Spleen (tissue), 11 donors: ENCODE measurements at regions not wholly inside any gene's neighbourhood (a gene's known extent, or its start where the extent isn't known, plus 50 kb on each side); places are given as distances from the start of the nearest gene placed in this dataset.

ENCODE experiments used
- DNase-seq: peaks from one replicate; pipeline ENCODE4 v3.0.0-alpha.2; 2020
- H3K27ac ChIP-seq, 8 donors: fragments of 200-600 bp; sonication (generic) in 7 of 8; 1 replicate in 4 of 8; 2 replicates in 4 of 8; pipeline versions ENCODE4 v1.5.0 to v1.8.0; 2016 to 2021; ENCODE audit warnings: inconsistent platforms in 4 of 8, mild to moderate bottlenecking in 4 of 8, moderate library complexity in 1 of 8
- H3K27me3 ChIP-seq, 7 donors: fragments of 200-600 bp; sonication (generic) in 6 of 7; replicated peaks in 1 of 7; 1 replicate in 4 of 7; 2 replicates in 3 of 7; pipeline versions ENCODE4 v1.5.0 to v1.8.0; 2016 to 2021; ENCODE audit warnings: inconsistent platforms in 3 of 7, mild to moderate bottlenecking in 1 of 7
- H3K36me3 ChIP-seq, 6 donors: fragments of 200-600 bp; sonication (generic) in 5 of 6; 1 replicate in 4 of 6; 2 replicates in 2 of 6; pipeline versions ENCODE4 v1.5.0 to v1.8.0; 2016 to 2021; ENCODE audit warnings: inconsistent platforms in 2 of 6
- H3K4me1 ChIP-seq, 6 donors: fragments of 200-600 bp; sonication (generic) in 5 of 6; 1 replicate in 3 of 6; 2 replicates in 3 of 6; pipeline versions ENCODE4 v1.5.0 to v1.8.0; 2016 to 2021; ENCODE audit warnings: inconsistent platforms in 3 of 6
- H3K4me3 ChIP-seq, 8 donors: fragments of 200-600 bp; sonication (generic) in 7 of 8; 1 replicate in 4 of 8; 2 replicates in 4 of 8; pipeline versions ENCODE4 v1.5.0 to v1.8.0; 2016 to 2021; ENCODE audit warnings: inconsistent platforms in 4 of 8, mild to moderate bottlenecking in 4 of 8, moderate library complexity in 2 of 8
- H3K9me3 ChIP-seq, 8 donors: fragments of 200-600 bp; sonication (generic) in 7 of 8; 1 replicate in 4 of 8; 2 replicates in 4 of 8; pipeline versions ENCODE4 v1.5.0 to v1.8.0; 2016 to 2021; ENCODE audit warnings: inconsistent platforms in 4 of 8
- CTCF ChIP-seq, 11 experiments: fragments of 200-600 bp in 7 of 11; fragments of 450-650 bp in 4 of 11; sonication (generic) in 4 of 11; IDR thresholded peaks in 8 of 11; conservative IDR thresholded peaks in 3 of 11; 1 replicate in 7 of 11; 2 replicates in 4 of 11; pipeline versions ENCODE4 v1.4.0 to v1.8.0; 2016 to 2021; ENCODE audit warnings: antibody characterized with exemption in 11 of 11, inconsistent platforms in 4 of 11, mild to moderate bottlenecking in 1 of 11
- POLR2A ChIP-seq, 3 donors: fragments of 450-650 bp; IDR thresholded peaks; one replicate each; pipeline ENCODE4 v1.5.1; 2017; ENCODE audit warnings: antibody characterized with exemption in 3 of 3, mild to moderate bottlenecking in 1 of 3
- POLR2AphosphoS5 ChIP-seq, 3 donors: sonication (generic); formaldehyde crosslinking; IDR thresholded peaks; one replicate each; pipeline ENCODE4 v1.5.1; 2017; ENCODE audit warnings: antibody characterized with exemption in 3 of 3
- WGBS, 5 donors: extraction: QIAGEN DNeasy Blood & Tissue Kit in 3 of 5; methylation state at CpG; one replicate each; pipeline versions ENCODE4 v1.1.5 to v1.1.7; 2013 to 2018; 5-methylcytosine and 5-hydroxymethylcytosine counted together
- intact Hi-C: fragments of 100-400 bp; cut with DNase I; formaldehyde crosslinking; loops from one replicate; pipeline ENCODE4 v1.15.0; 2023; ENCODE audit warnings: low total_unique reads
- donor health status: healthy with polysubstance abuse.
- donor health status: DM: no; HTN: no; CAD: no; lungs with moderate emphysema.
- donor health status: DM: no; HTN: no; CAD: no.
- donor health status: Bipolar disorder and iron deficiency.
- donor health status: healthy.
- donor health status: DM: no; HTN: no; CAD: no.
- donor health status: DM: yes; HTN: yes; CAD: no.

DNA sequence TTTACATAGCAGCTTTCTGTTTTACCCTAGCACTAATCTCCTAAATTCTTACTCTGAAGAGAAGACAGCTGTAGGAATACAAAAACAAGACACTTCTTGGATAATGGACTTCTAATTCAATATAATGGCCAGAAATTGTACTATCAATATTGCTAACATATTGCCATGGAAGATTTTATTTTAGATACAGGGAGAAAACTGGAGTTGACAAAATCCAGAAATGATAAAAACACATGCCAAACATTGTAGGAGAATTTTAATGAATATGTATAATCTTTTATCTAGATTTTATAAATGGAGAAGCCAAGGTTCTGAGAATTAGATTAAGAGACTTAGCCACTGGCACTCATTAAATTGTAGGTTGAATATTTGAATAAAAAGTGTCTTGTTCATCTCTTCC is 1838.8 kb upstream of the LRRTM1 start:
- DNase-seq = no peak
- Histone ChIP-seq H3K4me3 (no peak overlapping the region), H3K27ac (no peak overlapping the region), H3K36me3 (no peaks in the 10 kb centered on the region), H3K4me1 (no peaks in the 10 kb centered on the region), H3K27me3 (no peaks in the 10 kb centered on the region), H3K9me3 (peaks cover 0 to 19% (median 6%) of the 10 kb centered on the region in 8 donors)
- intact Hi-C loops = no loop called here
- no peak for TF ChIP-seq POLR2A (IDR thresholded peaks at IDR 0.05)
- TF ChIP-seq CTCF (IDR thresholded peaks at IDR 0.05 in 8 of 11, conservative IDR thresholded peaks at IDR 0.05 in 3 of 11) = no peak
- no peak for TF ChIP-seq POLR2AphosphoS5 (IDR thresholded peaks at IDR 0.05)

GRCh38 chr2:82139979-82140611 is 1835.5 kb upstream of the LRRTM1 start:
- H3K36me3 ChIP-seq = no peaks in the 10 kb centered on the region
- DNase-seq = no peak
- TF ChIP-seq POLR2AphosphoS5 (IDR thresholded peaks at IDR 0.05) (no peak), POLR2A (IDR thresholded peaks at IDR 0.05) (no peak), CTCF (IDR thresholded peaks at IDR 0.05 in 8 of 11, conservative IDR thresholded peaks at IDR 0.05 in 3 of 11) (no peak)
- 80 to 87% (median 85%) methylated on average over 5 of the region's 5 CpGs for WGBS, 5 donors
- no peak overlapping the region for H3K4me3 ChIP-seq
- H3K27me3 ChIP-seq = no peaks in the 10 kb centered on the region
- H3K4me1 ChIP-seq = no peaks in the 10 kb centered on the region
- H3K27ac ChIP-seq = no peak overlapping the region
- H3K9me3 ChIP-seq = peaks cover 0 to 24% (median 6%) of the 10 kb centered on the region in 8 donors
- intact Hi-C loops = no loop called here

GRCh38 chr2:82137441-82137840 is 1832.9 kb upstream of the LRRTM1 start:
- WGBS, 5 donors = 88 to 94% (median 91%) methylated on average over 8 of the region's 8 CpGs
- Histone ChIP-seq H3K27me3 (no peaks in the 10 kb centered on the region), H3K4me1 (no peaks in the 10 kb centered on the region), H3K36me3 (no peaks in the 10 kb centered on the region), H3K9me3 (peaks cover 0 to 42% (median 9%) of the 10 kb centered on the region in 8 donors), H3K27ac (no peak overlapping the region), H3K4me3 (no peak overlapping the region)
- DNase-seq = no peak
- intact Hi-C loops = no loop called here
- no peak for TF ChIP-seq POLR2A (IDR thresholded peaks at IDR 0.05)
- TF ChIP-seq POLR2AphosphoS5 (IDR thresholded peaks at IDR 0.05) = no peak
- TF ChIP-seq CTCF (IDR thresholded peaks at IDR 0.05 in 8 of 11, conservative IDR thresholded peaks at IDR 0.05 in 3 of 11) = no peak

DNA sequence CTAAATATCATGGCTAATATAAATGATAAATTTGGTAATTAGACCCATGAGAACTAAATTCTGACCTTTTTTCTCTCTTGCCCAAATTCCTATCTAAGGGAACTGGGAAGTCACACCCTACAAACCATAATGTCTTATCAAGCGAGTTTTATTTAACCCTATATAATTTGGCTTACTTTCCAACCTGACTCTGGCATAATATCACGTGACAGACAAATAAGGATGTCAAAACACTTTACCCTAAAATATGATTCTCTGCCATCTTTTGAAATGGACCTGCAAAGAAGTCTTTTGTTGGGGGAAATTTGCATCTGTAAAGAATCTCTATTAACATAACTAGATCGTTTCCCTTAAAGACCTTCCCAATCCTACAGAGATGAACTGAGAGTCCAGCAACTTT is 1823.5 kb upstream of the LRRTM1 start:
- H3K27me3 ChIP-seq = no peaks in the 10 kb centered on the region
- intact Hi-C loops = no loop called here
- TF ChIP-seq POLR2AphosphoS5 (IDR thresholded peaks at IDR 0.05) (no peak), CTCF (IDR thresholded peaks at IDR 0.05 in 8 of 11, conservative IDR thresholded peaks at IDR 0.05 in 3 of 11) (no peak), POLR2A (IDR thresholded peaks at IDR 0.05) (no peak)
- H3K9me3 ChIP-seq = peaks cover 0 to 56% (median 42%) of the 10 kb centered on the region in 8 donors
- H3K36me3 ChIP-seq = no peaks in the 10 kb centered on the region
- no peak for DNase-seq
- no peak overlapping the region for H3K27ac ChIP-seq
- H3K4me1 ChIP-seq = no peaks in the 10 kb centered on the region
- 63 to 80% (median 72%) methylated on average over 3 of the region's 3 CpGs for WGBS, 5 donors
- H3K4me3 ChIP-seq = no peak overlapping the region
